ENCODE measurements at regions not wholly inside any gene's neighbourhood (a gene's known extent, or its start where the extent isn't known, plus 50 kb on each side); places are given as distances from the start of the nearest gene placed in this dataset.

- H3K36me3 ChIP-seq (ENCODE audit: low read depth) = no peaks in the 10 kb centered on the region
- TF ChIP-seq CTCF (IDR thresholded peaks at IDR 0.05) = no peak
- intact Hi-C loops (cut with DNase I, micrococcal nuclease) = no loop called here
- H3K4me3 ChIP-seq = no peak overlapping the region
- no peak for ATAC-seq
- H3K4me1 ChIP-seq (ENCODE audit: low read depth) = no peaks in the 10 kb centered on the region
- DNase-seq = no peak
- peaks cover 28% of the 10 kb centered on the region for H3K9me3 ChIP-seq
Observed at GRCh38 chr1:30479575-30479974, 243.8 kb downstream of the MATN1 start.

DNA sequence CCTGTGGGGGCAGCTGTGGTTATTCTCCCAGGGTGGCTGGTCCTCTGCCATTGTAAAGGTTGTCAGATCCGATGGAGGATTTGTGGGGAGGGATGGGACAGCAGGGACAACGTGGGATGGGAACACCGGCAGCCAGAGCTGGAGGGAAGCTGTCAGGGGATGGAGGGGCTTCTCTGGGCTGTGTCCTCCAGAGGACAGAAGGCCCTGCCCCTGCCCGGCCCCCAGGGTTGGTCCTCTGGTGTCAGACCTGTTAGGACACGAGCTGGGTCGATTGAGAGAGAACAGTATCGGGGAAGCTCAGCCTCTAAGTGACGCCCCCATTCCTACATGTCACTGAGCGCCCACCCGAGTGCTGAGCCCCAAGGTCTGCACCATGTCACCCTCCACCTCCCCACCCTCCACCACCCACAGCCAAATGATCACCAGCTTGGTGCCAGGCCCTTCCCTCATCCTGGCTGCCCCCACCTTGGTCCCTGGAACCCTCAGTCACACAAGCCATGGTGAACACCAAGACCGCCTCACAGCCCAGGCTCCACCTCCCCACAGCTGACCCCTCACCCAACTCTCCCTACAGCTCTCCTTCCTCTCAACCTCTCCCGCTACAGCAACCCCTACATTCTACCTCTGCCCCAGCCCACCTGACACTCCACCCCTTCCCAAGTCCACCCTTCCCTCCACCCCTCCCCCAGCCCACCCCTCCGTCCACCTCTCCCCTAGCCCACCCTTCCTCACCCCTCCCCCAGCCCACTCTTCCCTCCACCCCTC lies 244.4 kb downstream of the MATN1 start:
- TF ChIP-seq CTCF (IDR thresholded peaks at IDR 0.05) = no peak
- no peaks in the 10 kb centered on the region for H3K4me1 ChIP-seq (ENCODE audit: low read depth)
- H3K4me3 ChIP-seq = no peak overlapping the region
- H3K36me3 ChIP-seq (ENCODE audit: low read depth) = no peaks in the 10 kb centered on the region
- intact Hi-C loops (cut with DNase I, micrococcal nuclease) = no loop called here
- ATAC-seq (no peak), DNase-seq (no peak)
- peaks cover 28% of the 10 kb centered on the region for H3K9me3 ChIP-seq

- H3K4me1 ChIP-seq (ENCODE audit: low read depth) = no peaks in the 10 kb centered on the region
- H3K36me3 ChIP-seq (ENCODE audit: low read depth) = no peaks in the 10 kb centered on the region
- peaks cover 28% of the 10 kb centered on the region for H3K9me3 ChIP-seq
- no peak for DNase-seq
- no peak overlapping the region for H3K4me3 ChIP-seq
- TF ChIP-seq CTCF (IDR thresholded peaks at IDR 0.05) = no peak
- intact Hi-C loops (cut with DNase I, micrococcal nuclease) = no loop called here
- no peak for ATAC-seq
Observed at GRCh38 chr1:30478283-30478682, 245.1 kb downstream of the MATN1 start.

- H3K36me3 ChIP-seq (ENCODE audit: low read depth) = no peaks in the 10 kb centered on the region
- intact Hi-C loops (cut with DNase I, micrococcal nuclease) = no loop called here
Observed at GRCh38 chr1:30477588-30477987, 245.8 kb downstream of the MATN1 start.

GRCh38 chr1:30476911-30477459 lies 246.4 kb downstream of the MATN1 start:
- intact Hi-C loops (cut with DNase I, micrococcal nuclease) = no loop called here
- DNase-seq (no peak), ATAC-seq (no peak)
- Histone ChIP-seq H3K36me3 (ENCODE audit: low read depth) (no peaks in the 10 kb centered on the region), H3K4me3 (no peak overlapping the region), H3K4me1 (ENCODE audit: low read depth) (no peaks in the 10 kb centered on the region), H3K9me3 (peaks cover 18% of the 10 kb centered on the region)
- TF ChIP-seq CTCF (IDR thresholded peaks at IDR 0.05) = no peak

More at GRCh38 chr1:30477588-30477987, 245.8 kb downstream of the MATN1 start:
- Histone ChIP-seq H3K4me3 (no peak overlapping the region), H3K9me3 (peaks cover 24% of the 10 kb centered on the region), H3K4me1 (ENCODE audit: low read depth) (no peaks in the 10 kb centered on the region)
- ATAC-seq (no peak), DNase-seq (no peak)
- no peak for TF ChIP-seq CTCF (IDR thresholded peaks at IDR 0.05)

Data from mucosa of descending colon (tissue), 3 donors.